ENCODE measurements at regions not wholly inside any gene's neighbourhood (a gene's known extent, or its start where the extent isn't known, plus 50 kb on each side); places are given as distances from the start of the nearest gene placed in this dataset.

DNA sequence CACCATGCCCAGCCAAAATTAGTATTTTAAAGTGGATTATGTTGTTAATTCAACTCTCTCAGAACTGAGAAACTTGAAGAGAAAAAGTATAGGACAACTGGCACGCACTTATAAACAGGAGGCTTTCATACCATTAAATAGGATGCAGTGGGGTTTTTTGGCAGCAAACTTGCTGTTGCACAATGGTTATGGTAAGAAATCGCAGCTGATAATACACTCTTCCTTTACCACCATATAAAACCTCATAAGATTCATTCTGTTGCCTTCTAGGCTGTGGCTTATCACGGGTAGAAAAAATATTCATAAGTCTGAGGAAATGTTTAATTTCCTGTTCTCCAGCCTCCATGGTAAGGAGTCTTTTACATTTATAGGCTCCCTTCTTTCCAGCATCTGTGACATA lies 95.3 kb downstream of the TMCO5A start:
- TF ChIP-seq, protein P1, sequence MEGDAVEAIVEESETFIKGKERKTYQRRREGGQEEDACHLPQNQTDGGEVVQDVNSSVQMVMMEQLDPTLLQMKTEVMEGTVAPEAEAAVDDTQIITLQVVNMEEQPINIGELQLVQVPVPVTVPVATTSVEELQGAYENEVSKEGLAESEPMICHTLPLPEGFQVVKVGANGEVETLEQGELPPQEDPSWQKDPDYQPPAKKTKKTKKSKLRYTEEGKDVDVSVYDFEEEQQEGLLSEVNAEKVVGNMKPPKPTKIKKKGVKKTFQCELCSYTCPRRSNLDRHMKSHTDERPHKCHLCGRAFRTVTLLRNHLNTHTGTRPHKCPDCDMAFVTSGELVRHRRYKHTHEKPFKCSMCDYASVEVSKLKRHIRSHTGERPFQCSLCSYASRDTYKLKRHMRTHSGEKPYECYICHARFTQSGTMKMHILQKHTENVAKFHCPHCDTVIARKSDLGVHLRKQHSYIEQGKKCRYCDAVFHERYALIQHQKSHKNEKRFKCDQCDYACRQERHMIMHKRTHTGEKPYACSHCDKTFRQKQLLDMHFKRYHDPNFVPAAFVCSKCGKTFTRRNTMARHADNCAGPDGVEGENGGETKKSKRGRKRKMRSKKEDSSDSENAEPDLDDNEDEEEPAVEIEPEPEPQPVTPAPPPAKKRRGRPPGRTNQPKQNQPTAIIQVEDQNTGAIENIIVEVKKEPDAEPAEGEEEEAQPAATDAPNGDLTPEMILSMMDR (IDR thresholded peaks at IDR 0.05; ENCODE audit: insufficient read depth, low read length, poor library complexity, severe bottlenecking), result no peak
- no peak for TF ChIP-seq EZH2phosphoT487 (conservative IDR thresholded peaks at IDR 0.05; ENCODE audit: low read length)
